ENCODE measurements at regions not wholly inside any gene's neighbourhood (a gene's known extent, or its start where the extent isn't known, plus 50 kb on each side); places are given as distances from the start of the nearest gene placed in this dataset.

GRCh38 chr5:173823721-173824567 is 64.2 kb upstream of the CPEB4 start:
- Histone ChIP-seq H3K9me3 (peaks cover 0 to 13% (median 0%) of the 10 kb centered on the region in 3 donors), H3K36me3 (no peaks in the 10 kb centered on the region), H3K27me3 (no peaks in the 10 kb centered on the region), H3K27ac (no peak overlapping the region), H3K4me3 (no peak overlapping the region), H3K4me1 (peaks cover 0 to 6% (median 0%) of the 10 kb centered on the region in 3 donors)
- no peak for ATAC-seq
- whole genome bisulfite sequencing, 2 donors (ENCODE audit: low coverage in 1 of 2), result 55 to 83% methylated on average over 4 to 7 of the region's 10 CpGs
- TF ChIP-seq POLR2A (IDR thresholded peaks at IDR 0.05) (no peak), CTCF (IDR thresholded peaks at IDR 0.05) (no peak), EP300 (IDR thresholded peaks at IDR 0.05) (no peak), POLR2AphosphoS5 (IDR thresholded peaks at IDR 0.05) (peak; percentile 49)

GRCh38 chr5:173825215-173825865 is 62.8 kb upstream of the CPEB4 start:
- no peak overlapping the region for H3K27ac ChIP-seq
- no peak for ATAC-seq
- no peak overlapping the region for H3K4me3 ChIP-seq

GRCh38 chr5:173826086-173826427 is 62.1 kb upstream of the CPEB4 start:
- Histone ChIP-seq H3K4me3 (no peak overlapping the region), H3K27me3 (no peaks in the 10 kb centered on the region), H3K36me3 (no peaks in the 10 kb centered on the region), H3K27ac (no peak overlapping the region), H3K4me1 (peaks cover 0 to 6% (median 0%) of the 10 kb centered on the region in 3 donors), H3K9me3 (peaks cover 0 to 5% (median 0%) of the 10 kb centered on the region in 3 donors)
- 83 to 85% methylated on average over 3 to 6 of the region's 6 CpGs for WGBS, 2 donors (ENCODE audit: low coverage in 1 of 2)
- TF ChIP-seq POLR2AphosphoS5 (IDR thresholded peaks at IDR 0.05) (no peak), CTCF (IDR thresholded peaks at IDR 0.05) (no peak), EP300 (IDR thresholded peaks at IDR 0.05) (no peak), POLR2A (IDR thresholded peaks at IDR 0.05) (no peak)
- ATAC-seq, result no peak

More at GRCh38 chr5:173825215-173825865, 62.8 kb upstream of the CPEB4 start:
- H3K27me3 ChIP-seq, result no peaks in the 10 kb centered on the region
- peaks cover 0 to 6% (median 0%) of the 10 kb centered on the region in 3 donors for H3K4me1 ChIP-seq
- H3K36me3 ChIP-seq, result no peaks in the 10 kb centered on the region
- H3K9me3 ChIP-seq, result peaks cover 0 to 5% (median 0%) of the 10 kb centered on the region in 3 donors
- no peak for TF ChIP-seq POLR2AphosphoS5 (IDR thresholded peaks at IDR 0.05)
- TF ChIP-seq POLR2A (IDR thresholded peaks at IDR 0.05), result no peak
- no peak for TF ChIP-seq EP300 (IDR thresholded peaks at IDR 0.05)
- TF ChIP-seq CTCF (IDR thresholded peaks at IDR 0.05), result no peak
- WGBS, 2 donors (ENCODE audit: low coverage in 1 of 2), result 62 to 75% methylated on average over 4 to 5 of the region's 13 CpGs

- H3K4me1 ChIP-seq, result peaks cover 0 to 6% (median 0%) of the 10 kb centered on the region in 3 donors
- no peak for ATAC-seq
- H3K27ac ChIP-seq, result no peak overlapping the region
- 96 to 100% methylated on average over 4 to 5 of the region's 5 CpGs for WGBS, 2 donors (ENCODE audit: low coverage in 1 of 2)
- TF ChIP-seq EP300 (IDR thresholded peaks at IDR 0.05) (no peak), CTCF (IDR thresholded peaks at IDR 0.05) (no peak), POLR2AphosphoS5 (IDR thresholded peaks at IDR 0.05) (no peak), POLR2A (IDR thresholded peaks at IDR 0.05) (no peak)
- H3K9me3 ChIP-seq, result peaks cover 0 to 5% (median 0%) of the 10 kb centered on the region in 3 donors
- no peaks in the 10 kb centered on the region for H3K36me3 ChIP-seq
- H3K4me3 ChIP-seq, result no peak overlapping the region
- no peaks in the 10 kb centered on the region for H3K27me3 ChIP-seq
Measured at GRCh38 chr5:173826428-173827350, 61.5 kb upstream of the CPEB4 start.
